Ishikawa (cell line): ENCODE measurements at regions not wholly inside any gene's neighbourhood (a gene's known extent, or its start where the extent isn't known, plus 50 kb on each side); places are given as distances from the start of the nearest gene placed in this dataset.

ENCODE experiments used
- CEBPB ChIP-seq: IDR thresholded peaks from 2 replicates; pipeline ENCODE4 v1.6.1; 2012
- CREB1 ChIP-seq: IDR thresholded peaks from 2 replicates; pipeline ENCODE4 v1.6.1; 2012; ENCODE audit warnings: low read depth
- EGR1 ChIP-seq: IDR thresholded peaks from 2 replicates; pipeline ENCODE4 v1.6.1; 2012
- EP300 ChIP-seq: IDR thresholded peaks from 2 replicates; pipeline ENCODE4 v1.6.1; 2012; ENCODE audit warnings: borderline replicate concordance
- FOXM1 ChIP-seq: IDR thresholded peaks from 2 replicates; pipeline ENCODE4 v1.6.1; 2012; ENCODE audit warnings: low read depth, borderline replicate concordance
- MAX ChIP-seq: IDR thresholded peaks from 2 replicates; pipeline ENCODE4 v1.6.1; 2012
- NFIC ChIP-seq: IDR thresholded peaks from 2 replicates; pipeline ENCODE4 v1.6.1; 2012
- RAD21 ChIP-seq: IDR thresholded peaks from 2 replicates; pipeline ENCODE4 v1.6.1; 2012; ENCODE audit warnings: low read depth
- REST ChIP-seq: IDR thresholded peaks from 2 replicates; pipeline ENCODE4 v1.6.1; 2012; ENCODE audit warnings: low read depth, mild to moderate bottlenecking
- TAF1 ChIP-seq: IDR thresholded peaks from 2 replicates; pipeline ENCODE4 v1.6.1; 2012; ENCODE audit warnings: low read depth, mild to moderate bottlenecking
- TCF12 ChIP-seq: IDR thresholded peaks from 2 replicates; pipeline ENCODE4 v1.6.1; 2012; ENCODE audit warnings: low read depth
- TEAD4 ChIP-seq: IDR thresholded peaks from 2 replicates; pipeline ENCODE4 v1.6.1; 2012
- USF1 ChIP-seq: IDR thresholded peaks from 2 replicates; pipeline ENCODE4 v1.6.1; 2012
- YY1 ChIP-seq: IDR thresholded peaks from 2 replicates; pipeline ENCODE4 v1.6.1; 2012; ENCODE audit warnings: low read depth
- ZBTB7A ChIP-seq: IDR thresholded peaks from 2 replicates; pipeline ENCODE4 v1.6.1; 2012; ENCODE audit warnings: low read depth

GRCh38 chr4:53693909-53694308 is 102.6 kb upstream of the LNX1 start:
- TF ChIP-seq EGR1 (no peak), NFIC (no peak), TEAD4 (no peak), CEBPB (no peak), TCF12 (no peak), TAF1 (no peak), CREB1 (no peak)

- TF ChIP-seq CEBPB = no peak
- TF ChIP-seq EP300 = no peak
Measured at GRCh38 chr4:53693408-53693807, 102.1 kb upstream of the LNX1 start.

GRCh38 chr4:53688186-53688790 is 97.0 kb upstream of the LNX1 start:
- no peak for TF ChIP-seq USF1
- TF ChIP-seq TCF12 = no peak
- no peak for TF ChIP-seq YY1

DNA sequence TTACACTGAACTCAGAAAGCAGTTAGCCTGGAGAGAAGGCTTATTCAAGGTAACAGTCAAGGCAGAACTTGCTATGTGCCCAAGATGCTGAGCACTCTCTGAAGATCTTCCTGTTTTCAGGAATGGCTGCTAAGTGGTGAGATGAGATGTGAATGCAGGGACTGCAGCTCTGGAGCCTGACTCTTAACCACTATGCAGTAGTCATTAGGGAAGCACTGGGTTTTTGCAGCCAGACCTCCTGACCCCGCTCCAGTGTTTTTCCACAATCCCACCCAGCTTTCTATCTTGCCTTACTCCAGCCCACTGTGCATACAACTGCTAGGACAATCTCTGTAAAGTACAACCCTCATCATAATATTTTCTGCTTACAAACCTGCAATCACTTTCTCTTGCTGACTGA is 95.2 kb upstream of the LNX1 start:
- TF ChIP-seq MAX (no peak), TAF1 (no peak), REST (no peak), TEAD4 (no peak), FOXM1 (no peak), CREB1 (no peak), USF1 (no peak), YY1 (no peak), CEBPB (no peak), ZBTB7A (no peak), RAD21 (no peak), NFIC (no peak), EP300 (no peak), EGR1 (no peak)

DNA sequence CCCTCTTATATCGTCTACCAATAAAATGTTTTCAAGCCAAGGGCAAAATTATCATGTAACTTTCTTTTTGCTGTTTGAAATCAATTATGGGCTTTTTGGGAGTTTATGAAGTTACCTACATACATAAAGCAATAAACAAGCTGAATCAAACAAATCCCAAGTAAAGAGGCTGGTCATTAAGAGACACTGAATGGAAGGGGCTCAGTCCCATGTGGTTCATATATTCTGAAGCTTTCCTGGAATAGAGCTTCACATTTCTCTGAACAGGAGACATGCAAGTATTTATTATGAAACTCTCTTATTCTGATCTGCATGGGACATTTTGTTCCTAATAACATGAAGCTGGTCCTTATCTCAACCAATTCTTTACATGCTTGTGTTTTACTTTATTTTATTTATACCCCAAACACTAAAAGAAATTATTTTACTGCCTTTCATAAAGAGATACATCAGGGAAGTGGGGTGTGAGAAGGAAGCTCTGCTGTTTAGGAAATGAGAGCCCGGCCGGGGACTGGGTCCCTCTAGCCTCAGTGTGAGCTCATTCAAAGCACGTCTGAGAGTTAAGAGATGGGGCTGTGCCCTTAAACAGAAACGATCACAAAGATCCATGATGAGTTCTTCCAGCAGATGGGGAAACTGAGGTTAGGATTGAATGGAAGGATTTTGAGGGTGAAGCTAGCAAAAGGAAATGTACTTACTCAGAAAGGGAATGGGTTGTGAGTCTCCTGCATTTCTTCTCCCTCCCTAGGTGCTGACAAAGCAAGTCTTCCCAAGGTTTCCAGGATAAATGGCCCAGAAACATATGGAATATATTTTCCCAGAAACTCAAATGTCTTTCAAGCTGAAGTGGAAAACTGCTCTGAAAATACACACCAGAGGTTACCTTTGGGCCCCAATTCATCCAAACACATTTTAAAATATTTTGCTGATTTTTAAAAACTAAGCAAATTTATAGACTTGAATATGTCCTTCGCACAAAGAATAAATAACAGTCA is 93.1 kb upstream of the LNX1 start:
- TF ChIP-seq MAX (no peak), REST (no peak), EGR1 (no peak), NFIC (no peak), USF1 (no peak), ZBTB7A (no peak), FOXM1 (no peak)

GRCh38 chr4:53682908-53683307 is 91.6 kb upstream of the LNX1 start:
- TF ChIP-seq USF1 = peak; percentile 21; the same call in 1 of the 2 replicates
- TF ChIP-seq TAF1 = no peak
